Peyer's patch (tissue), 4 donors: ENCODE measurements at regions not wholly inside any gene's neighbourhood (a gene's known extent, or its start where the extent isn't known, plus 50 kb on each side); places are given as distances from the start of the nearest gene placed in this dataset.

Experiments used
- DNase-seq, 3 donors: peaks; one replicate each; pipeline ENCODE4 v3.0.0-alpha.2; 2017 to 2019
- H3K27ac ChIP-seq, 4 donors: fragments of 200-600 bp; sonication (generic); one replicate each; pipeline ENCODE4 v1.5.1; 2016 to 2019
- H3K27me3 ChIP-seq, 2 donors: fragments of 200-600 bp; sonication (generic); one replicate each; pipeline ENCODE4 v1.5.1; 2019
- H3K36me3 ChIP-seq, 3 donors: fragments of 200-600 bp; sonication (generic); one replicate each; pipeline ENCODE4 v1.5.1; 2016 to 2019
- H3K4me1 ChIP-seq, 4 donors: fragments of 200-600 bp; sonication (generic); one replicate each; pipeline ENCODE4 v1.5.1; 2016 to 2019
- H3K4me3 ChIP-seq, 4 donors: fragments of 200-600 bp; sonication (generic); 1 replicate in 3 of 4; 2 replicates in 1 of 4; pipeline ENCODE4 v1.5.1; 2016 to 2019; ENCODE audit warnings: mild to moderate bottlenecking in 1 of 4
- H3K9me3 ChIP-seq, 4 donors: fragments of 200-600 bp; sonication (generic); one replicate each; pipeline ENCODE4 v1.5.1; 2016 to 2019; ENCODE audit warnings: mild to moderate bottlenecking in 1 of 4
- CTCF ChIP-seq, 6 experiments: fragments of 450-650 bp in 4 of 6; fragments of 200-600 bp in 2 of 6; sonication (generic) in 1 of 6; IDR thresholded peaks; one replicate each; pipeline ENCODE4 v1.5.1; 2017 to 2019; ENCODE audit warnings: antibody characterized with exemption in 6 of 6, mild to moderate bottlenecking in 3 of 6, moderate library complexity in 1 of 6
- POLR2A ChIP-seq, 2 donors: fragments of 450-650 bp; IDR thresholded peaks; one replicate each; pipeline ENCODE4 v1.5.1; 2017; ENCODE audit warnings: antibody characterized with exemption in 2 of 2, mild to moderate bottlenecking in 2 of 2, moderate library complexity in 2 of 2

GRCh38 chr2:9696731-9697130 lies 65.9 kb upstream of the YWHAQ start:
- Histone ChIP-seq H3K27me3 (no peaks in the 10 kb centered on the region), H3K36me3 (no peaks in the 10 kb centered on the region), H3K4me1 (peaks cover 0 to 8% (median 0%) of the 10 kb centered on the region in 4 donors), H3K27ac (no peak overlapping the region), H3K9me3 (no peaks in the 10 kb centered on the region), H3K4me3 (no peak overlapping the region)
- DNase-seq: no peak
- TF ChIP-seq CTCF (IDR thresholded peaks at IDR 0.05) (no peak), POLR2A (IDR thresholded peaks at IDR 0.05) (no peak)

GRCh38 chr2:9697909-9698308 lies 67.1 kb upstream of the YWHAQ start:
- no peaks in the 10 kb centered on the region for H3K9me3 ChIP-seq
- H3K27me3 ChIP-seq: no peaks in the 10 kb centered on the region
- no peak for TF ChIP-seq POLR2A (IDR thresholded peaks at IDR 0.05)
- no peak for TF ChIP-seq CTCF (IDR thresholded peaks at IDR 0.05)
- no peak overlapping the region for H3K27ac ChIP-seq
- DNase-seq: no peak
- no peak overlapping the region for H3K4me3 ChIP-seq
- peaks cover 0 to 12% (median 0%) of the 10 kb centered on the region in 4 donors for H3K4me1 ChIP-seq
- no peaks in the 10 kb centered on the region for H3K36me3 ChIP-seq

DNA sequence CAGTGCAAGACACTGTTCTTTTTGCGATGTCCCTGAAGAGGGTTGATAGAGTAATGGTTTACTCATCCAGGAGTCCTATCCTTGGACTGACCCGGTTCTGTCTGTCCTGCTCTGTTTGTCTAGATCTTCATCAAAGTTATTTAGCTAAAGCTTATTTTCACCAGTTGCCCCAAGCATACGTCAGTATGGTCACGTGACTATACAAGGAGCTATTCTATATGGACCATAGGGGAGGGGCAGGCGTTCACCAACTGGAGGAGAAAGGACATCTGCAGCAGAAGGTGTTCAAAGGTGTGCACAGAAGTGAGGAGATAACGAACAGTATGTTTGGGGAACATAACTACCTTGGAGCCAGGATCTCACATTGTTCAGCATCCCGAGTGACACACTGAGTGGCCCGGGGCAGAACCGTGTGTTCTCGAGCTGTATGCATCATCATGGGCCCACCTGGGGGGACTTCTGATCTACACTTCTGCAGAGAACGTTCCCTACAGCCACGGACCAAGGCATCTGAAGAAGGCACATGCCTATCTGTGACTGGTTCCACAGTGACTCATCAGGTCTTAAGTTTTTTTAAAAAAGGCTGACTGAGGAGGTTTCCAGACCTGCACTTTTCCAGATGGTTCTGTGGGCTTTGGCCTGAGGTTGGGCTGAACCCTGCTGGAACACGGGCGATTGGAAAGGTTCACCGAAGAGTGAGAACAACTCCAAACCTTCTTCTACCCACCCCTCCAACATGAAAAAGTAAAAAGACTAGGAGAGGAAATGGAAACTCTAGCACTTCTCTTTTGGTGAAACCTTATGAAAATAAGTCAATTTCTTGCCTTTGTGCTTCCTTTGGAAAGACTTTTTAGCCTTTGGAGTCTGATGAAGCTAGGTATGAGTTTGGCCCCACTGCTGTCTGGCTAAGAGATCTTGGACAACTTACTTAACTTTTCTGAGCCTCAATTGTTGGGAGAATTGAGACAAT lies 68.6 kb upstream of the YWHAQ start:
- Histone ChIP-seq H3K9me3 (no peaks in the 10 kb centered on the region), H3K36me3 (no peaks in the 10 kb centered on the region), H3K4me3 (no peak overlapping the region), H3K27me3 (no peaks in the 10 kb centered on the region), H3K27ac (no peak overlapping the region), H3K4me1 (peaks cover 0 to 24% (median 0%) of the 10 kb centered on the region in 4 donors)
- no peak for DNase-seq
- TF ChIP-seq POLR2A (IDR thresholded peaks at IDR 0.05): no peak
- TF ChIP-seq CTCF (IDR thresholded peaks at IDR 0.05): no peak

GRCh38 chr2:9700109-9700495 lies 69.3 kb upstream of the YWHAQ start:
- H3K4me3 ChIP-seq: no peak overlapping the region
- no peak overlapping the region for H3K27ac ChIP-seq
- H3K27me3 ChIP-seq: no peaks in the 10 kb centered on the region
- no peaks in the 10 kb centered on the region for H3K9me3 ChIP-seq
- H3K36me3 ChIP-seq: no peaks in the 10 kb centered on the region
- no peak for DNase-seq
- peaks cover 0 to 24% (median 0%) of the 10 kb centered on the region in 4 donors for H3K4me1 ChIP-seq
- no peak for TF ChIP-seq CTCF (IDR thresholded peaks at IDR 0.05)
- TF ChIP-seq POLR2A (IDR thresholded peaks at IDR 0.05): no peak

- H3K36me3 ChIP-seq: no peaks in the 10 kb centered on the region
- H3K4me1 ChIP-seq: peaks cover 0 to 16% (median 0%) of the 10 kb centered on the region in 4 donors
- H3K27me3 ChIP-seq: no peaks in the 10 kb centered on the region
- H3K9me3 ChIP-seq: no peaks in the 10 kb centered on the region
- no peak overlapping the region for H3K27ac ChIP-seq
- peak in 1 of 3 donors; percentile 27 for DNase-seq
- TF ChIP-seq POLR2A (IDR thresholded peaks at IDR 0.05) (no peak), CTCF (IDR thresholded peaks at IDR 0.05) (no peak)
- no peak overlapping the region for H3K4me3 ChIP-seq
Measured at GRCh38 chr2:9702604-9703084, 71.8 kb upstream of the YWHAQ start.
